ENCODE measurements at regions not wholly inside any gene's neighbourhood (a gene's known extent, or its start where the extent isn't known, plus 50 kb on each side); places are given as distances from the start of the nearest gene placed in this dataset.

- no peaks in the 10 kb centered on the region for H3K27me3 ChIP-seq (ENCODE audit: control insufficient read depth, insufficient read depth, low read length)
- no peak for TF ChIP-seq CTCF (IDR thresholded peaks at IDR 0.05; ENCODE audit: insufficient read depth, low read length, poor library complexity, severe bottlenecking)
- no peaks in the 10 kb centered on the region for H3K36me3 ChIP-seq (ENCODE audit: control insufficient read depth, insufficient read depth, low read length)
- no peak overlapping the region for H3K4me3 ChIP-seq (ENCODE audit: low read depth, low read length)
- no peak for DNase-seq (ENCODE audit: low read depth)
Observed at GRCh38 chr3:193754719-193755118, 161.7 kb downstream of the OPA1 start.

- Histone ChIP-seq H3K4me3 (ENCODE audit: low read depth, low read length) (no peak overlapping the region), H3K36me3 (ENCODE audit: control insufficient read depth, insufficient read depth, low read length) (no peaks in the 10 kb centered on the region), H3K27me3 (ENCODE audit: control insufficient read depth, insufficient read depth, low read length) (no peaks in the 10 kb centered on the region)
- no peak for DNase-seq (ENCODE audit: low read depth)
- TF ChIP-seq CTCF (IDR thresholded peaks at IDR 0.05; ENCODE audit: insufficient read depth, low read length, poor library complexity, severe bottlenecking) = no peak
Observed at GRCh38 chr3:193756536-193756935, 163.5 kb downstream of the OPA1 start.

- H3K4me3 ChIP-seq (ENCODE audit: low read depth, low read length) = no peak overlapping the region
- H3K27me3 ChIP-seq (ENCODE audit: control insufficient read depth, insufficient read depth, low read length) = no peaks in the 10 kb centered on the region
- H3K36me3 ChIP-seq (ENCODE audit: control insufficient read depth, insufficient read depth, low read length) = no peaks in the 10 kb centered on the region
- TF ChIP-seq CTCF (IDR thresholded peaks at IDR 0.05; ENCODE audit: insufficient read depth, low read length, poor library complexity, severe bottlenecking) = no peak
- DNase-seq (ENCODE audit: low read depth) = no peak
Observed at GRCh38 chr3:193757457-193757856, 164.4 kb downstream of the OPA1 start.

- H3K27me3 ChIP-seq (ENCODE audit: control insufficient read depth, insufficient read depth, low read length) = no peaks in the 10 kb centered on the region
- no peak for DNase-seq (ENCODE audit: low read depth)
- H3K36me3 ChIP-seq (ENCODE audit: control insufficient read depth, insufficient read depth, low read length) = no peaks in the 10 kb centered on the region
- H3K4me3 ChIP-seq (ENCODE audit: low read depth, low read length) = no peak overlapping the region
- no peak for TF ChIP-seq CTCF (IDR thresholded peaks at IDR 0.05; ENCODE audit: insufficient read depth, low read length, poor library complexity, severe bottlenecking)
Observed at GRCh38 chr3:193761969-193762368, 169.0 kb downstream of the OPA1 start.

- TF ChIP-seq CTCF (IDR thresholded peaks at IDR 0.05; ENCODE audit: insufficient read depth, low read length, poor library complexity, severe bottlenecking) = no peak
- DNase-seq (ENCODE audit: low read depth) = no peak
- Histone ChIP-seq H3K36me3 (ENCODE audit: control insufficient read depth, insufficient read depth, low read length) (no peaks in the 10 kb centered on the region), H3K27me3 (ENCODE audit: control insufficient read depth, insufficient read depth, low read length) (no peaks in the 10 kb centered on the region), H3K4me3 (ENCODE audit: low read depth, low read length) (no peak overlapping the region)
Observed at GRCh38 chr3:193762657-193763056, 169.6 kb downstream of the OPA1 start.

- Histone ChIP-seq H3K4me3 (ENCODE audit: low read depth, low read length) (no peak overlapping the region), H3K36me3 (ENCODE audit: control insufficient read depth, insufficient read depth, low read length) (no peaks in the 10 kb centered on the region), H3K27me3 (ENCODE audit: control insufficient read depth, insufficient read depth, low read length) (no peaks in the 10 kb centered on the region)
- DNase-seq (ENCODE audit: low read depth) = no peak
- no peak for TF ChIP-seq CTCF (IDR thresholded peaks at IDR 0.05; ENCODE audit: insufficient read depth, low read length, poor library complexity, severe bottlenecking)
Observed at GRCh38 chr3:193764959-193765358, 172.0 kb downstream of the OPA1 start.
